SHP77 treated with DMSO at 0.1 percent for 48 hours (cell line): ENCODE measurements at regions not wholly inside any gene's neighbourhood (a gene's known extent, or its start where the extent isn't known, plus 50 kb on each side); places are given as distances from the start of the nearest gene placed in this dataset.
"Not testable (repeated sequence)": the region's sequence is repeated elsewhere in the genome, so short reads cannot be mapped to it uniquely, and the experiment has no call there.

ENCODE experiments used
- DNase-seq: peaks from one replicate; lab custom pipeline; 2025; lab: John Stamatoyannopoulos, UW

DNA sequence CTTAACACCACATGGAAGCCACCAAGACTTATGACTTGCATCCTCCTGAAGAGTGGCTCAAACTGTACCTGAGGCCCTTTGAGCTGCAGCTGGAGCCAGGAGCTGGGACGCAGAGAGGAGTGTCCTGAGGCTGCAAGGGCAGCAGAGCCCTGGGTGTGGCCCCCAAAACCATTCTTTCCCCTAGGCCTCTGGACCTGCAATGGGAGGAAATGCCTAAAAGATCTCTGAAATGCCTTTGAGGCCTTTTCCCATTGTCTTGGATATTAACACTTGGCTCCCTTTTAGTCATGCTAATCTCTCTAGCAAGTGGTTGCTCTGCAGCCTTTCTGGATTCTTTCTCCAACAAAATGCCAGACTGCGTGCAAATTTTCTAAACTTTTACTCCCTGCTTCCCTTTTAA lies 156.1 kb downstream of the SLC38A4 start:
- DNase-seq: no peak

GRCh38 chr12:46667551-46667950 lies 158.2 kb downstream of the SLC38A4 start:
- no peak for DNase-seq

DNA sequence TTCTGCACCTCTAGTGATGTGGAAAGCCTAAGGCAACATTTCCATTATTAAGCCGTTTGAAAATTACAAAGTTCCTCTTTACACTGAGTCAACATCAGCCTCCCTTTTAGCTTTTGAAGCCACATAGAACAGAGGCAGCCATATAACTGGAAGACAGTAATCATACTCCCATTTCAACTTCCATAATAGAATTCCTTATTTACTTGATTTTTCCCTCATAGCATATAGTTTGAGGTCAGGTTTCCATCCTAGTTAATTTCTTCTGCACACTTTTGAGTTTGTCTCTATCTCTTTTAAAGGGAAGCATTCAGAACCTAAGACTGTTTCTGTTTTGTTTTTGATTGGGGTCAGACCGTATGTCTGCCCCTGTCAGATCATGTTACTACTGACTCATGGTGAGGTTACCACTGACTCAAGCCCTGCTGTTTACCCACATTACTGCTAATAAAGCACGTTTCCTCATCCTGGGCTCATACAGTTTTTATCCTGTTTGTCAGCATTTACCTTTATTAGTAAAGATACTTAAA lies 161.0 kb downstream of the SLC38A4 start:
- no peak for DNase-seq

- no peak for DNase-seq
These were observed 162.5 kb downstream of the SLC38A4 start for GRCh38 chr12:46663318-46663717.

GRCh38 chr12:46661110-46661845 lies 164.5 kb downstream of the SLC38A4 start:
- DNase-seq: peak; percentile 21

GRCh38 chr12:46660719-46661109 lies 165.1 kb downstream of the SLC38A4 start:
- DNase-seq: no peak

DNA sequence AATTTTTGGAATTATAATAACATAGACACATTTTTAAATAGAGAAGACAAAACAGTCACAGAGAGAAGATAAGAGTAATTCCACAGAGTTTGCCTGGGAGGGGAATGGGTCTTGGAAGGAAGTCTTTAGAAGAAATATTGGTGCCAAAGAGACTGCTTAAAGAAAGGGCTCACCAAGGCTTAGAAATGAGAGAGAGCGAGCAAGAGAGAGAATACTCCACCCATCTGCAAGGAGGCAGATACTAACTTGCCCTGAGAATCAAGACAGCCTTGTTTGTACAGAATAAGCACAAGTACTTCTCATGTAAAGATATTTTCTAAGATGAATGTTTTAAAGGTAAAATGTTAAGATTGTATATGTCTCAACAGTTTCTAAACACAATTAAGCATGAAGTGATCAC lies 165.5 kb downstream of the SLC38A4 start:
- no peak for DNase-seq

GRCh38 chr12:46659824-46660223 lies 166.0 kb downstream of the SLC38A4 start:
- DNase-seq: no peak

GRCh38 chr12:46659032-46659650 lies 166.7 kb downstream of the SLC38A4 start:
- DNase-seq: no peak

GRCh38 chr12:46657453-46658411 lies 168.1 kb downstream of the SLC38A4 start:
- no peak for DNase-seq

- not testable (repeated sequence) for DNase-seq
These were observed 169.8 kb downstream of the SLC38A4 start for GRCh38 chr12:46655984-46656383.

DNA sequence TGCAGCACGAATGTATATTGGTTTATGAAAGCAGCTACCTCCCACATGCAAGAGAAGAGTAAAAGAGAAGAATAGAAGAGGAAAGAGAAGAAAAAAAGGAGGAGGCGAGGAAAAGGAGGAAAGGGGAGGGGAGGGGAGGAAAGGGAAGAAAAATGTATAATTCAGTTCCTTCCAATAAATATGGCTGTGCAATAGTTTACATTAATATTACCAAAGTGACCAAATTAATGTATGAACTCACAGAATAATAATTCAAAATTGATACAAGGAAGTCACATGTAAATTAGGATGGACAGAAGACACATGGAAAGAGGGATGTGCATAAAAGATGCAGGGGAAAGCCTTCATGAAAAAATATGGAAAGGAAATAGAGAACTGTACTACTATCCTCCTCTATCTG lies 172.5 kb downstream of the SLC38A4 start:
- no peak for DNase-seq

DNA sequence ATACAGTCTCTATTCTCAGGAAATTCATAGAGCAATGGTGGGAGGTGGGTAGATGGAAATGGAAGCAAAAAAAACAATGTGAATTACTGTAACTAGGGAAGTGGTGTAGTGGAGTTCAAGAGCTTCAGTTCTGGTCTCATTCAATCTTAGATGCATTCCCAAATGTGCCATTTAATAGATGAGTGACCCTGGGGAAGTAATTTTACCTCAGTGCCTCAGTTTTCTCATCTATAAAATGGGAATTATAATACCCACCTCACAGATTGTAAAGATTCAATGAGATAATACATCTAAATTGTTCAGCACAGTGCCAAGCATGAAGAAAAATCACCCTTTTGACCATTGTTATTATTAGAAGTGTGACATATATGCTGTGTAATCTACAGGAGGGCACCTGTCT lies 173.1 kb downstream of the SLC38A4 start:
- DNase-seq: no peak

GRCh38 chr12:46650688-46651087 lies 175.1 kb downstream of the SLC38A4 start:
- DNase-seq: no peak

GRCh38 chr12:46649433-46649832 lies 176.4 kb downstream of the SLC38A4 start:
- no peak for DNase-seq

DNA sequence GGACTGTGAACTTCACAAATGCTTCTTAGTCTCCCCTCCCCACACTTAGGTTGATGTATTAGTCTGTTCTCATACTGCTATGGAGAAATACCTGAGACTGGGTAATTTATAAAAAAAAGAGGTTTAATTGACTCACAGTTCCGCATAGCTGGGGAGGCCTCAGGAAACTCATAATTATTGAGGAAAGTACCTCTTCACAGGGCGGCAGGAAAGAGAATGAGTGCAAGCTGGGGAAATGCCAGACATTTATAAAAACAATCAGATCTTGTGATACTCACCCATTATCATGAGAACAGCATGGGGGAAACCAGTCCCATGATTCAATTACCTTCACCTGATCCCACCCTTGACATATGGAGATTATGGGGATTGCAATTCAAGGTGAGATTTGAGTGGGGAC lies 178.8 kb downstream of the SLC38A4 start:
- DNase-seq: no peak

GRCh38 chr12:46641649-46642048 lies 184.1 kb downstream of the SLC38A4 start:
- not testable (repeated sequence) for DNase-seq

GRCh38 chr12:46635818-46636217 lies 190.0 kb downstream of the SLC38A4 start:
- no peak for DNase-seq

- no peak for DNase-seq
These were observed 196.2 kb downstream of the SLC38A4 start for GRCh38 chr12:46629331-46630229.

GRCh38 chr12:46628176-46628575 lies 197.6 kb downstream of the SLC38A4 start:
- no peak for DNase-seq

GRCh38 chr12:46627686-46628085 lies 198.1 kb downstream of the SLC38A4 start:
- DNase-seq: no peak
